ENCODE measurements at regions not wholly inside any gene's neighbourhood (a gene's known extent, or its start where the extent isn't known, plus 50 kb on each side); places are given as distances from the start of the nearest gene placed in this dataset.

- H3K4me1 ChIP-seq (ENCODE audit: insufficient read depth, low read length) = no peaks in the 10 kb centered on the region
- H3K9ac ChIP-seq (ENCODE audit: low read depth, low read length) = no peak overlapping the region
- ATAC-seq (ENCODE audit: insufficient read depth, low read depth) (no peak), DNase-seq (no peak)
- no peaks in the 10 kb centered on the region for H4K20me1 ChIP-seq (ENCODE audit: insufficient read depth, low read length)
- H3K27ac ChIP-seq (ENCODE audit: low read length) = no peak overlapping the region
- H2AFZ ChIP-seq (ENCODE audit: low read depth, low read length) = no peak overlapping the region
- H3K27me3 ChIP-seq (ENCODE audit: insufficient read depth, low read length, poor library complexity) = peaks cover 5% of the 10 kb centered on the region
- H3K9me3 ChIP-seq (ENCODE audit: insufficient read depth, low read length, severe bottlenecking) = no peaks in the 10 kb centered on the region
- no peak overlapping the region for H3K4me2 ChIP-seq (ENCODE audit: insufficient read depth, low read length)
- H3K4me3 ChIP-seq (ENCODE audit: low read depth in 1 of 2, low read length in 2 of 2) = no peak overlapping the region
- H3K79me2 ChIP-seq (ENCODE audit: insufficient read depth, low read length) = no peaks in the 10 kb centered on the region
- TF ChIP-seq EZH2 (IDR thresholded peaks at IDR 0.05; ENCODE audit: borderline replicate concordance, low read depth, low read length, severe bottlenecking) = no peak
- TF ChIP-seq CTCF (IDR thresholded peaks at IDR 0.05; ENCODE audit: borderline replicate concordance, extremely low read depth, low read length, poor library complexity, severe bottlenecking) = no peak
- no peaks in the 10 kb centered on the region for H3K36me3 ChIP-seq (ENCODE audit: insufficient read depth, low read length)
These were observed 242.3 kb upstream of the BLID start for GRCh38 chr11:122358292-122358691.

GRCh38 chr11:122355968-122356367 is 240.0 kb upstream of the BLID start:
- H3K27ac ChIP-seq (ENCODE audit: low read length) = no peak overlapping the region
- peaks cover 5% of the 10 kb centered on the region for H3K27me3 ChIP-seq (ENCODE audit: insufficient read depth, low read length, poor library complexity)
- H3K9ac ChIP-seq (ENCODE audit: low read depth, low read length) = no peak overlapping the region
- no peaks in the 10 kb centered on the region for H3K36me3 ChIP-seq (ENCODE audit: insufficient read depth, low read length)
- H2AFZ ChIP-seq (ENCODE audit: low read depth, low read length) = no peak overlapping the region
- DNase-seq (no peak), ATAC-seq (ENCODE audit: insufficient read depth, low read depth) (no peak)
- no peaks in the 10 kb centered on the region for H3K4me1 ChIP-seq (ENCODE audit: insufficient read depth, low read length)
- no peak overlapping the region for H3K4me3 ChIP-seq (ENCODE audit: low read depth in 1 of 2, low read length in 2 of 2)
- H4K20me1 ChIP-seq (ENCODE audit: insufficient read depth, low read length) = no peaks in the 10 kb centered on the region
- H3K79me2 ChIP-seq (ENCODE audit: insufficient read depth, low read length) = no peaks in the 10 kb centered on the region
- H3K4me2 ChIP-seq (ENCODE audit: insufficient read depth, low read length) = no peak overlapping the region
- no peak for TF ChIP-seq EZH2 (IDR thresholded peaks at IDR 0.05; ENCODE audit: borderline replicate concordance, low read depth, low read length, severe bottlenecking)
- TF ChIP-seq CTCF (IDR thresholded peaks at IDR 0.05; ENCODE audit: borderline replicate concordance, extremely low read depth, low read length, poor library complexity, severe bottlenecking) = no peak
- H3K9me3 ChIP-seq (ENCODE audit: insufficient read depth, low read length, severe bottlenecking) = no peaks in the 10 kb centered on the region

- H3K9ac ChIP-seq (ENCODE audit: low read depth, low read length) = no peak overlapping the region
- no peak for DNase-seq
- no peaks in the 10 kb centered on the region for H3K36me3 ChIP-seq (ENCODE audit: insufficient read depth, low read length)
- TF ChIP-seq EZH2 (IDR thresholded peaks at IDR 0.05; ENCODE audit: borderline replicate concordance, low read depth, low read length, severe bottlenecking) (no peak), CTCF (IDR thresholded peaks at IDR 0.05; ENCODE audit: borderline replicate concordance, extremely low read depth, low read length, poor library complexity, severe bottlenecking) (no peak)
- H2AFZ ChIP-seq (ENCODE audit: low read depth, low read length) = no peak overlapping the region
- peaks cover 5% of the 10 kb centered on the region for H3K27me3 ChIP-seq (ENCODE audit: insufficient read depth, low read length, poor library complexity)
- H3K4me1 ChIP-seq (ENCODE audit: insufficient read depth, low read length) = no peaks in the 10 kb centered on the region
- no peak overlapping the region for H3K4me2 ChIP-seq (ENCODE audit: insufficient read depth, low read length)
- no peaks in the 10 kb centered on the region for H4K20me1 ChIP-seq (ENCODE audit: insufficient read depth, low read length)
- H3K79me2 ChIP-seq (ENCODE audit: insufficient read depth, low read length) = no peaks in the 10 kb centered on the region
- H3K9me3 ChIP-seq (ENCODE audit: insufficient read depth, low read length, severe bottlenecking) = no peaks in the 10 kb centered on the region
- no peak overlapping the region for H3K4me3 ChIP-seq (ENCODE audit: low read depth in 1 of 2, low read length in 2 of 2)
- no peak for ATAC-seq (ENCODE audit: insufficient read depth, low read depth)
- no peak overlapping the region for H3K27ac ChIP-seq (ENCODE audit: low read length)
These were observed 238.1 kb upstream of the BLID start for GRCh38 chr11:122354025-122354697.
